HG03378 (cell line): ENCODE measurements at regions not wholly inside any gene's neighbourhood (a gene's known extent, or its start where the extent isn't known, plus 50 kb on each side); places are given as distances from the start of the nearest gene placed in this dataset.
"Not testable (repeated sequence)": the region's sequence is repeated elsewhere in the genome, so short reads cannot be mapped to it uniquely, and the experiment has no call there.

ENCODE experiments used
- ATAC-seq: cut with Tn5 transposase; IDR thresholded peaks from one replicate; pipeline ENCODE4 v1.9.1; 2021; ENCODE audit warnings: mild to moderate bottlenecking, moderate library complexity; ENCODE audit not compliant: unreplicated experiment

DNA sequence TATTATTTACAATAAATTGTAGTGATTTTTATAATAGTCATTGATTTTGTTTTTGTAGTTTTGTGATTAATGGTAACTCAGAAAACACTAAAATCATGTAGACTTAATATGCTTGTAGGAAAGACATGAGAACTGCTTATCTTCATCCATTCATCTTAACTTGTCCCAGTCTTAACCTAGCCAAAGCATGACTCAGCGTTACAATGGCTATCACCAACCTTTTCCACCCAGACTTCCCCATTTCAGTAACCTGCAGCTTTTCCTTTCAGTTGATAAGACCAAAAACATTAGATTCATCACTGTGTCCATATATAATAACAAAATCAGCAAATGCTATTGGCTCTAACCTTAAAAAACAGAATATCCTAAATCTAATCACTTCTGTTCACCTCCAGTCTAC is 106.2 kb upstream of the KLF8 start:
- no peak for ATAC-seq

DNA sequence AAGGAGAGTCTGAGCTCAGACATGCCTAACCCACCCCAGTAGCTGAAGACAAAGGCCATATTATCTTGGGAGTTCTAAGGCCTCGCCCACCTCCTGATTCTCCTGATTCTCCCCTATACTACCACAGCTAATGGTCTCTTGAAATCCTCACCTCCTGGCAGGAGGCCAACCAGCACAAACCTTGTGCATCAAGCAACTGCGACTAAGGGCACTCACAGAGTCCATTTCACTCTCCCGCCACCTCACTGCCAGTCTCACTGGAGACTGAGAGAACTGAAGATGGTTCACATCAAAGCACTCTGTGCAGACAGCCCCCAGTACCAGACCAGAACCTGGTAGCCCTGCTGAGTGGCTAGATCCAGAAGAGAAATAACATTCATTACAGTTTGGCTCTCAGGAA is 102.1 kb upstream of the KLF8 start:
- ATAC-seq: no peak

DNA sequence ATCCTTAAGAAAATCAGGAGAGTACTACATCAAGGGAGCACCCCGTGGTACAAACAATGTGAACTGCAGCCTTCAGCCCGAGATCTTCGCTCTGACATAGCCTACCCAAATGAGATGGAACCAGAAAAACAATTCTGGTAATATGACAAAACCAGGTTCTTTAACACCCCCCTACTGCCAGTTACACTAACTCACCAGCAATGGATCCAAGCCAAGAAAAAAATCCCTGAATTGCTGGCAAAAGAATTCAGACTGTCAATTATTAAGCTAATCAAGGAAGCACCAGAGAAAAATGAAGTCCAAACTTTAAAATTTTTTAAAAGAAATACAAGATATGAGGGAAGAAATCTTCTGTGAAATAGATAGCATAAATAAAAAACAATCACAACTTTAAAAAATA is 101.7 kb upstream of the KLF8 start:
- ATAC-seq: no peak

DNA sequence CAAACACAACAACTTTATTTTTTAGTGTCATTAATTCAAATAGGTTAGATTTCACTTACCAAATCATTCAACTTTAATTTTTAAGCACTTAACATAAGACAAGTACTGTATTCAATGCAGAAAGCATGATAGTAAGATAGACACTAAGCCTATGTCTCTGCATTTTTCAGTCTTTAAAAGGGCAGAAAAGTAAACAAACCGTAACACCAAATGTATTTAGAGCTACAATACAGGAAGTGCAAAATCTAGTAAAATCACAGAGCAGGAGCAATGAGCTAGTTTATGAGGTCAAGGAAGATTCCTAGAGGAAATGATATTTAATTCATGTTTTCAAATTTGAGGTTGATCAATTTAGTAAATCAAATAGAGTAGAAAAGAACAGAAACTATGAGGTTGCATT is 68.0 kb upstream of the KLF8 start:
- ATAC-seq: not testable (repeated sequence)
